Kidney epithelial cell (primary cell): ENCODE measurements at regions not wholly inside any gene's neighbourhood (a gene's known extent, or its start where the extent isn't known, plus 50 kb on each side); places are given as distances from the start of the nearest gene placed in this dataset.

Experiments used
- DNase-seq: peaks from one replicate; pipeline ENCODE4 v3.0.0-alpha.2; 2010; ENCODE audit warnings: low read depth
- H3K27me3 ChIP-seq: 2 replicates; pipeline ENCODE4 v1.6.0; 2011; ENCODE audit warnings: low read length; ENCODE audit not compliant: control insufficient read depth, insufficient read depth
- H3K36me3 ChIP-seq: 2 replicates; pipeline ENCODE4 v1.5.1; 2011; ENCODE audit warnings: low read length; ENCODE audit not compliant: control insufficient read depth, insufficient read depth
- H3K4me3 ChIP-seq: 2 replicates; pipeline ENCODE4 v1.5.1; 2011; ENCODE audit warnings: low read depth, mild to moderate bottlenecking, control low read depth, low read length
- CTCF ChIP-seq: IDR thresholded peaks from 2 replicates; pipeline ENCODE4 v1.5.1; 2011; ENCODE audit warnings: mild to moderate bottlenecking, moderate library complexity, low read length, control low read depth, inconsistent platforms; ENCODE audit not compliant: insufficient read depth, poor library complexity, severe bottlenecking

- DNase-seq, result no peak
- Histone ChIP-seq H3K36me3 (no peaks in the 10 kb centered on the region), H3K4me3 (no peak overlapping the region), H3K27me3 (no peaks in the 10 kb centered on the region)
- TF ChIP-seq CTCF, result no peak
These were observed 61.4 kb upstream of the SKAP2 start for GRCh38 chr7:26925768-26926167.

GRCh38 chr7:26924149-26924767, 59.9 kb upstream of the SKAP2 start:
- TF ChIP-seq CTCF, result no peak
- Histone ChIP-seq H3K36me3 (no peaks in the 10 kb centered on the region), H3K27me3 (no peaks in the 10 kb centered on the region), H3K4me3 (no peak overlapping the region)
- DNase-seq, result no peak

- Histone ChIP-seq H3K4me3 (no peak overlapping the region), H3K27me3 (no peaks in the 10 kb centered on the region), H3K36me3 (no peaks in the 10 kb centered on the region)
- DNase-seq, result no peak
- no peak for TF ChIP-seq CTCF
These were observed 55.6 kb upstream of the SKAP2 start for GRCh38 chr7:26919906-26920493.

GRCh38 chr7:26918241-26918640, 53.9 kb upstream of the SKAP2 start:
- DNase-seq, result no peak
- H3K4me3 ChIP-seq, result no peak overlapping the region

GRCh38 chr7:26916779-26917320, 52.5 kb upstream of the SKAP2 start:
- Histone ChIP-seq H3K4me3 (no peak overlapping the region), H3K36me3 (no peaks in the 10 kb centered on the region), H3K27me3 (no peaks in the 10 kb centered on the region)
- no peak for TF ChIP-seq CTCF
- no peak for DNase-seq

More at GRCh38 chr7:26918241-26918640, 53.9 kb upstream of the SKAP2 start:
- Histone ChIP-seq H3K27me3 (no peaks in the 10 kb centered on the region), H3K36me3 (no peaks in the 10 kb centered on the region)
- no peak for TF ChIP-seq CTCF
